RCC 7860 (cell line): ENCODE measurements at regions not wholly inside any gene's neighbourhood (a gene's known extent, or its start where the extent isn't known, plus 50 kb on each side); places are given as distances from the start of the nearest gene placed in this dataset.

Experiments
- DNase-seq: peaks from one replicate; pipeline ENCODE4 v3.0.0-alpha.2; 2015; ENCODE audit warnings: low spot score
- FAIRE-seq: peaks from 2 replicates; lab custom pipeline; 2012; peaks lifted over from hg19 to GRCh38; lab: Jason Lieb, UNC

- DNase-seq (no peak), FAIRE-seq (no peak)
Measured at GRCh38 chr1:38444770-38445442, 398.3 kb upstream of the POU3F1 start.

- no peak for FAIRE-seq
- DNase-seq = no peak
Measured at GRCh38 chr1:38444311-38444710, 397.7 kb upstream of the POU3F1 start.

GRCh38 chr1:38440402-38440801 lies 393.8 kb upstream of the POU3F1 start:
- FAIRE-seq (no peak), DNase-seq (no peak)

- FAIRE-seq = no peak
- no peak for DNase-seq
Measured at GRCh38 chr1:38436749-38437148, 390.2 kb upstream of the POU3F1 start.

GRCh38 chr1:38436006-38436405 lies 389.4 kb upstream of the POU3F1 start:
- no peak for FAIRE-seq
- DNase-seq = no peak

- no peak for FAIRE-seq
- no peak for DNase-seq
Measured at GRCh38 chr1:38433084-38433722, 386.6 kb upstream of the POU3F1 start.

GRCh38 chr1:38431535-38432376 lies 385.2 kb upstream of the POU3F1 start:
- no peak for FAIRE-seq

GRCh38 chr1:38430949-38431348 lies 384.4 kb upstream of the POU3F1 start:
- DNase-seq (no peak), FAIRE-seq (no peak)

More at GRCh38 chr1:38431535-38432376, 385.2 kb upstream of the POU3F1 start:
- no peak for DNase-seq

GRCh38 chr1:38424677-38425076 lies 378.1 kb upstream of the POU3F1 start:
- DNase-seq = no peak
- no peak for FAIRE-seq

GRCh38 chr1:38420666-38421065 lies 374.1 kb upstream of the POU3F1 start:
- FAIRE-seq = no peak

GRCh38 chr1:38418195-38419030 lies 371.8 kb upstream of the POU3F1 start:
- DNase-seq = no peak
- no peak for FAIRE-seq

More at GRCh38 chr1:38420666-38421065, 374.1 kb upstream of the POU3F1 start:
- no peak for DNase-seq

GRCh38 chr1:38403667-38404066 lies 357.1 kb upstream of the POU3F1 start:
- no peak for FAIRE-seq
- DNase-seq = no peak

GRCh38 chr1:38402230-38402815 lies 355.7 kb upstream of the POU3F1 start:
- DNase-seq (no peak), FAIRE-seq (no peak)

- DNase-seq (no peak), FAIRE-seq (no peak)
Measured at GRCh38 chr1:38396606-38397005, 350.0 kb upstream of the POU3F1 start.

GRCh38 chr1:38394303-38394702 lies 347.7 kb upstream of the POU3F1 start:
- FAIRE-seq (no peak), DNase-seq (no peak)

- DNase-seq = no peak
- no peak for FAIRE-seq
Measured at GRCh38 chr1:38392861-38393260, 346.3 kb upstream of the POU3F1 start.

GRCh38 chr1:38381256-38381655 lies 334.7 kb upstream of the POU3F1 start:
- FAIRE-seq (no peak), DNase-seq (no peak)

- DNase-seq (no peak), FAIRE-seq (no peak)
Measured at GRCh38 chr1:38376577-38376976, 330.0 kb upstream of the POU3F1 start.

- DNase-seq (no peak), FAIRE-seq (no peak)
Measured at GRCh38 chr1:38375035-38375434, 328.4 kb upstream of the POU3F1 start.

- no peak for DNase-seq
- FAIRE-seq = no peak
Measured at GRCh38 chr1:38371505-38371844, 324.9 kb upstream of the POU3F1 start.
